ENCODE measurements at regions not wholly inside any gene's neighbourhood (a gene's known extent, or its start where the extent isn't known, plus 50 kb on each side); places are given as distances from the start of the nearest gene placed in this dataset.

DNA sequence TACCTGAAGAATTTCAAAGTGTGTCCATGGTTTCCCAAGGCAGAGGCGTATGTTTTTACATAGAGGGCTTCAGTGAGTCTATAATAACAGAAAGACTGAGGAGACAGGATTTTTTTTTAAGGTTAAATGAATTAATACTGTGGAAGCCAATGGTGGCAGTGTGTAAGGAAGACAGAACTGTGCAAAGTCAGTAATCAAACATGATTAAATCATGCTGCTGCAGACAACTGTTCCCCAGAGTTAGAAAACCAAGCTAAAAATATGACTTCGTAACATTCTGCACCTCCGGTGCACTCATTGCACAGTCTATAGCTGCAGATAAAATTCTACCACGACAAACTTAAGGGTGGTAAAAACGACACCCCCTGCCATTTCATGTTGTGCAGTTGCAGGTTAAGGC, 309.6 kb upstream of the TRIB2 start:
- TF ChIP-seq, protein P1, sequence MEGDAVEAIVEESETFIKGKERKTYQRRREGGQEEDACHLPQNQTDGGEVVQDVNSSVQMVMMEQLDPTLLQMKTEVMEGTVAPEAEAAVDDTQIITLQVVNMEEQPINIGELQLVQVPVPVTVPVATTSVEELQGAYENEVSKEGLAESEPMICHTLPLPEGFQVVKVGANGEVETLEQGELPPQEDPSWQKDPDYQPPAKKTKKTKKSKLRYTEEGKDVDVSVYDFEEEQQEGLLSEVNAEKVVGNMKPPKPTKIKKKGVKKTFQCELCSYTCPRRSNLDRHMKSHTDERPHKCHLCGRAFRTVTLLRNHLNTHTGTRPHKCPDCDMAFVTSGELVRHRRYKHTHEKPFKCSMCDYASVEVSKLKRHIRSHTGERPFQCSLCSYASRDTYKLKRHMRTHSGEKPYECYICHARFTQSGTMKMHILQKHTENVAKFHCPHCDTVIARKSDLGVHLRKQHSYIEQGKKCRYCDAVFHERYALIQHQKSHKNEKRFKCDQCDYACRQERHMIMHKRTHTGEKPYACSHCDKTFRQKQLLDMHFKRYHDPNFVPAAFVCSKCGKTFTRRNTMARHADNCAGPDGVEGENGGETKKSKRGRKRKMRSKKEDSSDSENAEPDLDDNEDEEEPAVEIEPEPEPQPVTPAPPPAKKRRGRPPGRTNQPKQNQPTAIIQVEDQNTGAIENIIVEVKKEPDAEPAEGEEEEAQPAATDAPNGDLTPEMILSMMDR (IDR thresholded peaks at IDR 0.05; ENCODE audit: low read depth, low read length): no peak
- TF ChIP-seq MYC (IDR thresholded peaks at IDR 0.05; ENCODE audit: low read depth, low read length): no peak
- no peak for TF ChIP-seq POLR2A (IDR thresholded peaks at IDR 0.05; ENCODE audit: extremely low read depth, insufficient read length)
- TF ChIP-seq, protein P2, sequence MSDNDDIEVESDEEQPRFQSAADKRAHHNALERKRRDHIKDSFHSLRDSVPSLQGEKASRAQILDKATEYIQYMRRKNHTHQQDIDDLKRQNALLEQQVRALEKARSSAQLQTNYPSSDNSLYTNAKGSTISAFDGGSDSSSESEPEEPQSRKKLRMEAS (IDR thresholded peaks at IDR 0.05; ENCODE audit: low read depth, low read length): no peak
- DNase-seq (ENCODE audit: low read depth): no peak
- H3K4me3 ChIP-seq (ENCODE audit: low read depth, low read length): no peak overlapping the region

DNA sequence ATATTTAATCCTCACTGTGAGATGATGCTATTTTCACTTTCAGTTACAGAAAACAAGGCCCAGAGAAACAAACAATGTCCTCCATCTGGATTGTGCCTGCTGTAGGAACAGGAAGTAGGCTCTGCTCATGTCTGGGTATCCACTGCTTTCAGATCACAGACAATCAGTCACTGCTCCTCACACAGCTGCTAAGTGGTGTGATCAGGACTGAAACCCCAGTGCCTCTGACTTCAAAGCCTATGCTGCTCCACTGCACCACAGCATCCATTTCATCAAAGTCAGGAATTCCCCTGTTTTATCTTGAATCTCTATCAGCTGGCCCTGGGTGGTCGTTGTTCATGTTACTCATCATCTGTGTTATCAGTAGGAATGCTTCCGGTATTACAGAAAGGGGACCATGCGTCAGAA, 303.8 kb upstream of the TRIB2 start:
- TF ChIP-seq, protein P2 (IDR thresholded peaks at IDR 0.05; ENCODE audit: low read depth, low read length): no peak
- TF ChIP-seq POLR2A (IDR thresholded peaks at IDR 0.05; ENCODE audit: extremely low read depth, insufficient read length) (no peak), MYC (IDR thresholded peaks at IDR 0.05; ENCODE audit: low read depth, low read length) (no peak)
- TF ChIP-seq, protein P1 (IDR thresholded peaks at IDR 0.05; ENCODE audit: low read depth, low read length): no peak
- peak; percentile 11 for DNase-seq (ENCODE audit: low read depth)
- H3K4me3 ChIP-seq (ENCODE audit: low read depth, low read length): no peak overlapping the region

DNA sequence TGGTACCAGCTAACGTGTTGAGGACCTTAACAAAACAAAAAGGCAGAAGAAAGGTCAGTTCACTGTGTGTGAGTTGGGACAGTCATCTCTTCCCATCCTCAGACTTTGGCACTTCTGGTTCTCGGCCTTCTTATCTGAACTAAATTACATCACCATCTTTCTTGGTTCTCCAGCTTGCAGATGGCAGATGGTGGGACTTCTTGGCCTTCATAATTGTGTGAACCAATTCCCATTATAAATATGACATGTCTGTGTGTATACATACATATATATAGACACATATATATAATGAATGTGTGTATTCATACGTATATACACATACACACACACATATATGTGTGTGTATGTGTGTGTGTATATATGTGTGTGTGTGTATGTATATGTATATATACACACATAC, 301.2 kb upstream of the TRIB2 start:
- no peak for DNase-seq (ENCODE audit: low read depth)
- TF ChIP-seq, protein P1 (IDR thresholded peaks at IDR 0.05; ENCODE audit: low read depth, low read length): no peak
- no peak for TF ChIP-seq POLR2A (IDR thresholded peaks at IDR 0.05; ENCODE audit: extremely low read depth, insufficient read length)
- H3K4me3 ChIP-seq (ENCODE audit: low read depth, low read length): no peak overlapping the region

DNA sequence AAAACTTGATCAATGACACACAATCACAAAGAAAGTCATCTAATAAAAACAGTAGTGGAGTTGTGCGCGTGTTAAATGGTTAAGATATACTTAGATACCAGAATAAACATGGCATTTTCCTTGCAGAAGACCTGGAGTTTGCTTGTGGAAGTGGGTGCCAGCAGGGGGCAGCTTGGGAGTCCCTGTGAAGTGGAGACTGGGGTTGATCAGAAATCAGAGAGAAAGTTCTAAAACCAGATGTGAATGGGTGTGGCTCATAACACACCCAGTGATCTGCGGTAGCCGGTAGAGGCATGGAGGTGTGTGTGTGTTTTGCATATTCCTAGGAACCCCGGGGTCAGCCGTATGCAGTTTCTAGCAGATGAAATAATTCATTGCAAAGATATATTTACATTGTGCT, 300.1 kb upstream of the TRIB2 start:
- DNase-seq (ENCODE audit: low read depth): peak; percentile 68
- no peak overlapping the region for H3K4me3 ChIP-seq (ENCODE audit: low read depth, low read length)
- TF ChIP-seq, protein P2 (IDR thresholded peaks at IDR 0.05; ENCODE audit: low read depth, low read length): no peak
- TF ChIP-seq MYC (IDR thresholded peaks at IDR 0.05; ENCODE audit: low read depth, low read length): no peak
- TF ChIP-seq POLR2A (IDR thresholded peaks at IDR 0.05; ENCODE audit: extremely low read depth, insufficient read length): no peak
- TF ChIP-seq, protein P1 (IDR thresholded peaks at IDR 0.05; ENCODE audit: low read depth, low read length): peak; percentile 46

DNA sequence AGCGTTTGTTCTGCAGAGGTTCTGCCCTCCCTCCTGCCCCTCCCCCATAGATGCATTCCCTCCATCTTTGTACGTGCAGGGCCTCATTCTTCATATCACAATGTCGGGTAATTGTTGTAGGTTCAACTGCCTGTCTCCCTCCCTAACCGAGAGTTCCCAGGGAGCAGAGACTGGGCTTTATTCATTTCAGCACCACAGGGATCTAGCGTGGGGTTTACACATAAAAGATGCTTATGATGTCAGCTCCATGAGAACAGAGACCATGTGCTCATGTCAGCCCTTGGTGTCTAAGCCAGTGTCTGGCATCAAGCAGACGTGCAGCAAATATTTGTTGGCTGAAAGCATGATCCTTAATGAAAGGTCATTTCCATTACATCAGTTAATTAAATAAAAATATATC, 298.9 kb upstream of the TRIB2 start:
- TF ChIP-seq POLR2A (IDR thresholded peaks at IDR 0.05; ENCODE audit: extremely low read depth, insufficient read length) (no peak), MYC (IDR thresholded peaks at IDR 0.05; ENCODE audit: low read depth, low read length) (no peak)
- TF ChIP-seq, protein P2 (IDR thresholded peaks at IDR 0.05; ENCODE audit: low read depth, low read length): no peak
- TF ChIP-seq, protein P1 (IDR thresholded peaks at IDR 0.05; ENCODE audit: low read depth, low read length): no peak

DNA sequence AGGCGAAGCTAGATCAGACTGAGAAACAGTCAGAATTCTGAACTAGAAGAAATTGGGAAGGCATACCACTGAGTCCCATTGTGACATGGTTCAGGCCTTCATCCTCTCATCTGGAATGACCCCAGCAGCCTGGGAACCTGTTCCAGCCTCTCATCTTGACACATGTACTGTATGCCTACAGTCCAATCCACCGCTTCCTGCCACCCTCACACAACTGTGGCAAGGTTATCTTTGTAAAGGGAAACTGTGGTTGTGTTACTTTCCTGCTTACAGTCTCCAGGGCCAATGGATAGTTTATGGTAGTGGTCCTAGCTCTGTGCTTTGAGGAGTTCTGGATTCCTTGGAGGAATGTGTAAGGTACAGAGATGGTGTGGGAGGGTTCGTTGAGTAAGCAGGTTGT, 296.9 kb upstream of the TRIB2 start:
- DNase-seq (ENCODE audit: low read depth): no peak
- no peak overlapping the region for H3K4me3 ChIP-seq (ENCODE audit: low read depth, low read length)
- TF ChIP-seq, protein P2 (IDR thresholded peaks at IDR 0.05; ENCODE audit: low read depth, low read length): no peak
- TF ChIP-seq MYC (IDR thresholded peaks at IDR 0.05; ENCODE audit: low read depth, low read length) (no peak), POLR2A (IDR thresholded peaks at IDR 0.05; ENCODE audit: extremely low read depth, insufficient read length) (no peak)
- TF ChIP-seq, protein P1 (IDR thresholded peaks at IDR 0.05; ENCODE audit: low read depth, low read length): no peak

More for the DNA sequence above, 298.9 kb upstream of the TRIB2 start:
- no peak for DNase-seq (ENCODE audit: low read depth)
- H3K4me3 ChIP-seq (ENCODE audit: low read depth, low read length): no peak overlapping the region
